HEK293 (cell line): ENCODE measurements at regions not wholly inside any gene's neighbourhood (a gene's known extent, or its start where the extent isn't known, plus 50 kb on each side); places are given as distances from the start of the nearest gene placed in this dataset.

Experiments used
- CTCF ChIA-PET: fragments of 350-600 bp; formaldehyde crosslinking; extraction: SDS; loops from one replicate; lab custom pipeline; 2021; ENCODE audit warnings: antibody characterized with exemption; lab: Yijun Ruan, JAX
- POLR2A ChIA-PET: fragments of 300-600 bp; formaldehyde crosslinking; extraction: SDS; loops from one replicate; lab custom pipeline; 2020; ENCODE audit warnings: antibody characterized with exemption, inconsistent platforms; lab: Yijun Ruan, JAX
- H3K27ac ChIP-seq: fragments of 200-500 bp; sonication (Bioruptor generic); 2 replicates; pipeline ENCODE4 v1.5.1; 2014; ENCODE audit warnings: low read depth, low read length, control low read depth, inconsistent platforms; ENCODE audit errors: extremely low read depth
- H3K36me3 ChIP-seq, 2 experiments: fragments of 200-500 bp in 1 of 2; sonication (Bioruptor generic) in 1 of 2; 1 replicate in 1 of 2; 2 replicates in 1 of 2; pipeline ENCODE4 v1.5.1; 2014 to 2017; ENCODE audit warnings: inconsistent platforms in 2 of 2, low read length in 2 of 2; ENCODE audit not compliant: control insufficient read depth in 2 of 2, insufficient read depth in 1 of 2
- H3K4me1 ChIP-seq: fragments of 200-500 bp; sonication (Bioruptor generic); 2 replicates; pipeline ENCODE4 v1.5.1; 2014; ENCODE audit warnings: mild to moderate bottlenecking, low read length, inconsistent platforms; ENCODE audit not compliant: control insufficient read depth, insufficient read depth
- H3K4me3 ChIP-seq: 2 replicates; pipeline ENCODE4 v1.5.1; 2011; ENCODE audit warnings: low read depth, mild to moderate bottlenecking, control low read depth, low read length, moderate library complexity
- H3K9me3 ChIP-seq: fragments of 200-500 bp; sonication (Bioruptor generic); 2 replicates; pipeline ENCODE4 v1.5.1; 2014; ENCODE audit warnings: low read depth, low read length, inconsistent platforms; ENCODE audit not compliant: control insufficient read depth, insufficient read depth
- ATF2 ChIP-seq: fragments of 450-650 bp; formaldehyde crosslinking; IDR thresholded peaks from 2 replicates; pipeline ENCODE4 v1.5.1; 2016; ENCODE audit warnings: missing biosample characterization, missing genetic modification characterization, low read depth
- BCL11A ChIP-seq: fragments of 450-650 bp; formaldehyde crosslinking; IDR thresholded peaks from 2 replicates; pipeline ENCODE4 v1.5.1; 2016; ENCODE audit warnings: low read depth, missing biosample characterization, missing genetic modification characterization
- BCL11B ChIP-seq: fragments of 450-650 bp; formaldehyde crosslinking; IDR thresholded peaks from 2 replicates; pipeline ENCODE4 v1.5.1; 2016; ENCODE audit warnings: low read depth, missing biosample characterization, missing genetic modification characterization
- GLI4 ChIP-seq: fragments of 450-650 bp; formaldehyde crosslinking; IDR thresholded peaks from 2 replicates; pipeline ENCODE4 v1.5.1; 2016; ENCODE audit warnings: missing biosample characterization, missing genetic modification characterization
- GLIS1 ChIP-seq: fragments of 450-650 bp; formaldehyde crosslinking; IDR thresholded peaks from 2 replicates; pipeline ENCODE4 v1.5.1; 2016; ENCODE audit warnings: missing biosample characterization, missing genetic modification characterization
- KLF16 ChIP-seq: fragments of 450-650 bp; formaldehyde crosslinking; IDR thresholded peaks from 2 replicates; pipeline ENCODE4 v1.5.1; 2017; ENCODE audit warnings: missing biosample characterization, missing genetic modification characterization
- MZF1 ChIP-seq: fragments of 450-650 bp; formaldehyde crosslinking; IDR thresholded peaks from 2 replicates; pipeline ENCODE4 v1.5.1; 2017; ENCODE audit warnings: missing biosample characterization, missing genetic modification characterization, borderline replicate concordance
- PATZ1 ChIP-seq: fragments of 450-650 bp; formaldehyde crosslinking; IDR thresholded peaks from 2 replicates; pipeline ENCODE4 v1.5.1; 2016; ENCODE audit warnings: missing biosample characterization, missing genetic modification characterization
- ZBTB26 ChIP-seq: fragments of 450-650 bp; formaldehyde crosslinking; optimal IDR thresholded peaks from 2 replicates; pipeline ENCODE3; 2016; ENCODE audit warnings: missing biosample characterization, mild to moderate bottlenecking, missing genetic modification characterization
- ZBTB48 ChIP-seq: fragments of 450-650 bp; formaldehyde crosslinking; IDR thresholded peaks from 2 replicates; pipeline ENCODE4 v1.5.1; 2016; ENCODE audit warnings: missing biosample characterization, missing genetic modification characterization
- ZBTB8A ChIP-seq: fragments of 450-650 bp; formaldehyde crosslinking; IDR thresholded peaks from 2 replicates; pipeline ENCODE4 v1.5.1; 2016; ENCODE audit warnings: missing biosample characterization, missing genetic modification characterization
- ZFP3 ChIP-seq: fragments of 450-650 bp; formaldehyde crosslinking; IDR thresholded peaks from 2 replicates; pipeline ENCODE4 v1.5.1; 2016; ENCODE audit warnings: low read depth, missing biosample characterization, missing genetic modification characterization
- ZFP41 ChIP-seq: fragments of 450-650 bp; formaldehyde crosslinking; IDR thresholded peaks from 2 replicates; pipeline ENCODE4 v1.5.1; 2016; ENCODE audit warnings: missing biosample characterization, missing genetic modification characterization, borderline replicate concordance
- ZNF155 ChIP-seq: fragments of 450-650 bp; formaldehyde crosslinking; IDR thresholded peaks from 2 replicates; pipeline ENCODE4 v1.5.1; 2016; ENCODE audit warnings: missing biosample characterization, missing genetic modification characterization
- ZNF174 ChIP-seq: fragments of 450-650 bp; formaldehyde crosslinking; IDR thresholded peaks from 2 replicates; pipeline ENCODE4 v1.5.0; 2017; ENCODE audit warnings: missing biosample characterization, mild to moderate bottlenecking, missing genetic modification characterization
- ZNF184 ChIP-seq: fragments of 450-650 bp; IDR thresholded peaks from 2 replicates; pipeline ENCODE4 v1.5.1; 2018; ENCODE audit warnings: missing biosample characterization, mild to moderate bottlenecking, missing genetic modification characterization
- ZNF23 ChIP-seq: fragments of 450-650 bp; formaldehyde crosslinking; IDR thresholded peaks from 2 replicates; pipeline ENCODE4 v1.5.1; 2016; ENCODE audit warnings: missing biosample characterization, missing genetic modification characterization, borderline replicate concordance
- ZNF239 ChIP-seq: fragments of 450-650 bp; formaldehyde crosslinking; IDR thresholded peaks from 2 replicates; pipeline ENCODE4 v1.5.1; 2016; ENCODE audit warnings: missing biosample characterization, missing genetic modification characterization
- ZNF354C ChIP-seq: fragments of 450-650 bp; formaldehyde crosslinking; IDR thresholded peaks from 2 replicates; pipeline ENCODE4 v1.5.1; 2016; ENCODE audit warnings: missing biosample characterization, missing genetic modification characterization, low read depth, borderline replicate concordance
- ZNF48 ChIP-seq: fragments of 450-650 bp; formaldehyde crosslinking; IDR thresholded peaks from 2 replicates; pipeline ENCODE4 v1.5.1; 2016; ENCODE audit warnings: missing biosample characterization, missing genetic modification characterization
- ZNF488 ChIP-seq: fragments of 450-650 bp; formaldehyde crosslinking; IDR thresholded peaks from 2 replicates; pipeline ENCODE4 v1.5.1; 2016; ENCODE audit warnings: missing biosample characterization, missing genetic modification characterization
- ZNF555 ChIP-seq: fragments of 450-650 bp; formaldehyde crosslinking; conservative IDR thresholded peaks from 2 replicates; pipeline ENCODE4 v1.5.1; 2017; ENCODE audit warnings: missing biosample characterization, mild to moderate bottlenecking, missing genetic modification characterization, inconsistent platforms
- ZNF600 ChIP-seq: fragments of 450-650 bp; formaldehyde crosslinking; IDR thresholded peaks from 2 replicates; pipeline ENCODE4 v1.5.1; 2016; ENCODE audit warnings: missing biosample characterization, missing genetic modification characterization
- ZNF677 ChIP-seq: fragments of 450-650 bp; IDR thresholded peaks from 2 replicates; pipeline ENCODE4 v1.5.0; 2018; ENCODE audit warnings: missing biosample characterization, mild to moderate bottlenecking, missing genetic modification characterization, moderate library complexity

- CTCF ChIA-PET: interaction anchor here (0.6 kb wide), 1 partner anchor 789 kb away, joined by 4 read pairs; no protein-coding TSS in a partner anchor
- Histone ChIP-seq H3K9me3 (no peaks in the 10 kb centered on the region), H3K27ac (no peak overlapping the region), H3K36me3 (no peaks in the 10 kb centered on the region), H3K4me1 (no peaks in the 10 kb centered on the region; the same call in 1 of the 2 replicates), H3K4me3 (no peak overlapping the region)
- TF ChIP-seq GLI4 (tag by site-specific recombination): no peak
- TF ChIP-seq ATF2 (tag by site-specific recombination): no peak
- TF ChIP-seq BCL11B (tag by site-specific recombination): no peak
- no peak for TF ChIP-seq ZBTB48
- no peak for TF ChIP-seq ZFP3 (tag by site-specific recombination)
- TF ChIP-seq BCL11A (tag by site-specific recombination): no peak
- TF ChIP-seq MZF1: no peak
- TF ChIP-seq PATZ1 (tag by site-specific recombination): no peak
- no peak for TF ChIP-seq GLIS1
- POLR2A ChIA-PET: no interaction called here
These were observed 52.9 kb upstream of the SHH start for GRCh38 chr7:155864991-155865690.

GRCh38 chr7:155864271-155864985, 52.2 kb upstream of the SHH start:
- no peaks in the 10 kb centered on the region; the same call in 1 of the 2 replicates for H3K4me1 ChIP-seq
- CTCF ChIA-PET: interaction anchor here (0.6 kb wide), 1 partner anchor 266 kb away, joined by 3 read pairs; no protein-coding TSS in a partner anchor
- no peak overlapping the region for H3K27ac ChIP-seq
- H3K9me3 ChIP-seq: no peaks in the 10 kb centered on the region
- TF ChIP-seq ZNF184 (tag by site-specific recombination) (no peak), BCL11B (tag by site-specific recombination) (no peak), ZNF174 (no peak), ZNF354C (tag by site-specific recombination) (no peak), MZF1 (no peak), ZBTB26 (tag by site-specific recombination) (no peak), ZNF23 (tag by site-specific recombination) (no peak)
- TF ChIP-seq, all 188 proteins: peak for 0
- POLR2A ChIA-PET: no interaction called here
- Histone ChIP-seq H3K36me3 (no peaks in the 10 kb centered on the region), H3K4me3 (no peak overlapping the region)

GRCh38 chr7:155863721-155864151, 51.5 kb upstream of the SHH start:
- H3K4me3 ChIP-seq: no peak overlapping the region
- H3K36me3 ChIP-seq: no peaks in the 10 kb centered on the region
- H3K27ac ChIP-seq: no peak overlapping the region
- ChIA-PET CTCF (interaction anchor here (0.6 kb wide), 1 partner anchor 266 kb away, joined by 3 read pairs; no protein-coding TSS in a partner anchor), POLR2A (interaction anchor here (0.6 kb wide), 1 partner anchor 1902 kb away, joined by 3 read pairs; no protein-coding TSS in a partner anchor)
- no peaks in the 10 kb centered on the region for H3K9me3 ChIP-seq
- H3K4me1 ChIP-seq: no peaks in the 10 kb centered on the region; the same call in 1 of the 2 replicates
- TF ChIP-seq ZFP41 (tag by site-specific recombination): no peak
- TF ChIP-seq ZNF600 (tag by site-specific recombination): no peak
- TF ChIP-seq ZNF555 (tag by site-specific recombination): no peak
- no peak for TF ChIP-seq ZNF239
- no peak for TF ChIP-seq KLF16 (tag by site-specific recombination)
- TF ChIP-seq ZNF48 (tag by site-specific recombination): no peak
- TF ChIP-seq ZNF155 (tag by site-specific recombination): no peak
- no peak for TF ChIP-seq ZNF488 (tag by site-specific recombination)
- no peak for TF ChIP-seq ZNF677 (tag by site-specific recombination)
- no peak for TF ChIP-seq ZBTB8A (tag by site-specific recombination)
